Prostate gland (tissue), 2 donors: ENCODE measurements at regions not wholly inside any gene's neighbourhood (a gene's known extent, or its start where the extent isn't known, plus 50 kb on each side); places are given as distances from the start of the nearest gene placed in this dataset.

ENCODE experiments used
- CTCF ChIP-seq, 4 experiments: fragments of 200-600 bp in 2 of 4; fragments of 450-650 bp in 2 of 4; sonication (generic) in 2 of 4; IDR thresholded peaks; 1 replicate in 3 of 4; 2 replicates in 1 of 4; pipeline ENCODE4 v1.5.1; 2016 to 2019; ENCODE audit warnings: antibody characterized with exemption in 4 of 4, mild to moderate bottlenecking in 2 of 4, moderate library complexity in 2 of 4
- POLR2A ChIP-seq: fragments of 450-650 bp; IDR thresholded peaks from one replicate; pipeline ENCODE4 v1.6.1; 2016; ENCODE audit warnings: antibody characterized with exemption, mild to moderate bottlenecking

- TF ChIP-seq CTCF (IDR thresholded peaks at IDR 0.05) (no peak), POLR2A (no peak)
These were observed 51.4 kb upstream of the ZFP42 start for GRCh38 chr4:187944179-187944578.
